Neuronal stem cell (in vitro differentiated cells): ENCODE measurements at regions not wholly inside any gene's neighbourhood (a gene's known extent, or its start where the extent isn't known, plus 50 kb on each side); places are given as distances from the start of the nearest gene placed in this dataset.

Experiments used
- DNase-seq: peaks from one replicate; pipeline ENCODE4 v3.0.0-alpha.2; 2013; ENCODE audit warnings: low spot score
- H2AFZ ChIP-seq: one replicate; pipeline ENCODE4 v1.6.1; 2013; ENCODE audit warnings: mild to moderate bottlenecking, low read length, inconsistent platforms
- H2AK5ac ChIP-seq: 2 replicates; pipeline ENCODE4 v1.6.1; 2013; ENCODE audit warnings: low read depth, mild to moderate bottlenecking, inconsistent platforms, low read length, moderate library complexity, mixed read lengths
- H2BK120ac ChIP-seq: 2 replicates; pipeline ENCODE4 v1.6.1; 2013; ENCODE audit warnings: low read depth, mild to moderate bottlenecking, inconsistent platforms, low read length, moderate library complexity, mixed read lengths
- H2BK12ac ChIP-seq: one replicate; pipeline ENCODE4 v1.6.1; 2013; ENCODE audit warnings: low read length, inconsistent platforms
- H2BK15ac ChIP-seq: 2 replicates; pipeline ENCODE4 v1.6.1; 2013; ENCODE audit warnings: mild to moderate bottlenecking, low read length, inconsistent platforms, mixed read lengths
- H2BK5ac ChIP-seq: one replicate; pipeline ENCODE4 v1.6.1; 2013; ENCODE audit warnings: inconsistent platforms, mild to moderate bottlenecking, low read length, moderate library complexity
- H3K14ac ChIP-seq: one replicate; pipeline ENCODE4 v1.6.1; 2013; ENCODE audit warnings: low read length, inconsistent platforms
- H3K18ac ChIP-seq: 2 replicates; pipeline ENCODE4 v1.6.1; 2013; ENCODE audit warnings: low read length, inconsistent platforms
- H3K23ac ChIP-seq: 2 replicates; pipeline ENCODE4 v1.6.1; 2013; ENCODE audit warnings: low read depth, mild to moderate bottlenecking, mixed read lengths, low read length, inconsistent platforms; ENCODE audit not compliant: poor library complexity
- H3K27ac ChIP-seq: replicated peaks from 3 replicates; pipeline ENCODE4 v1.5.1; 2013; ENCODE audit warnings: low read length, inconsistent platforms
- H3K27me3 ChIP-seq, 3 experiments: 2 replicates each; pipeline ENCODE4 v1.6.1; 2013; ENCODE audit warnings: low read length in 3 of 3, mild to moderate bottlenecking in 2 of 3, inconsistent platforms in 1 of 3, low read depth in 1 of 3, mixed read lengths in 1 of 3, moderate library complexity in 1 of 3; ENCODE audit not compliant: control insufficient read depth in 3 of 3, insufficient read depth in 3 of 3
- H3K36me3 ChIP-seq, 2 donors: replicated peaks in 1 of 2; 2 replicates each; pipeline ENCODE4 v1.6.1; 2013; ENCODE audit warnings: low read length in 2 of 2; ENCODE audit not compliant: control insufficient read depth in 2 of 2, insufficient read depth in 2 of 2
- H3K4ac ChIP-seq: 2 replicates; pipeline ENCODE4 v1.6.1; 2013; ENCODE audit warnings: inconsistent platforms, mild to moderate bottlenecking, low read length, moderate library complexity
- H3K4me1 ChIP-seq, 2 donors: 1 replicate in 1 of 2; 2 replicates in 1 of 2; pipeline ENCODE4 v1.6.1; 2013; ENCODE audit warnings: low read length in 2 of 2, low read depth in 1 of 2; ENCODE audit not compliant: control insufficient read depth in 2 of 2, insufficient read depth in 1 of 2
- H3K4me2 ChIP-seq: one replicate; pipeline ENCODE4 v1.6.1; 2013; ENCODE audit warnings: mild to moderate bottlenecking, low read length, inconsistent platforms; ENCODE audit not compliant: insufficient read depth, poor library complexity, severe bottlenecking
- H3K4me3 ChIP-seq, 2 donors: 2 replicates each; pipeline ENCODE4 v1.5.1; 2013; ENCODE audit warnings: low read length in 2 of 2, mild to moderate bottlenecking in 2 of 2, inconsistent platforms in 1 of 2, moderate library complexity in 1 of 2
- H3K79me1 ChIP-seq: one replicate; pipeline ENCODE4 v1.6.1; 2013; ENCODE audit warnings: low read depth, mild to moderate bottlenecking, inconsistent platforms, low read length, moderate library complexity
- H3K9ac ChIP-seq: one replicate; pipeline ENCODE4 v1.6.1; 2013; ENCODE audit warnings: mild to moderate bottlenecking, low read depth, low read length, inconsistent platforms; ENCODE audit not compliant: poor library complexity
- H3K9me3 ChIP-seq, 2 donors: replicated peaks in 1 of 2; 2 replicates each; pipeline versions ENCODE3 to v1.6.1; 2013; ENCODE audit warnings: low read length in 2 of 2, mild to moderate bottlenecking in 2 of 2, inconsistent platforms in 1 of 2, low read depth in 1 of 2, mixed read lengths in 1 of 2, moderate library complexity in 1 of 2; ENCODE audit not compliant: control insufficient read depth in 2 of 2, insufficient read depth in 1 of 2
- H4K8ac ChIP-seq: one replicate; pipeline ENCODE4 v1.6.1; 2013; ENCODE audit warnings: low read depth, mild to moderate bottlenecking, inconsistent platforms, low read length, moderate library complexity
- H4K91ac ChIP-seq: one replicate; pipeline ENCODE4 v1.6.1; 2013; ENCODE audit warnings: low read length, low read depth, mild to moderate bottlenecking, inconsistent platforms; ENCODE audit not compliant: poor library complexity
- WGBS, 2 donors: extraction: QIAGEN DNeasy Blood & Tissue Kit; methylation state at CpG; one replicate each; pipeline ENCODE4 v1.1.7; 2013; ENCODE audit warnings: missing lambda C conversion rate in 2 of 2, mixed read lengths in 1 of 2; ENCODE audit not compliant: insufficient read length in 2 of 2, insufficient replicate concordance in 1 of 2; ENCODE audit errors: extremely low coverage in 2 of 2; 5-methylcytosine and 5-hydroxymethylcytosine counted together

DNA sequence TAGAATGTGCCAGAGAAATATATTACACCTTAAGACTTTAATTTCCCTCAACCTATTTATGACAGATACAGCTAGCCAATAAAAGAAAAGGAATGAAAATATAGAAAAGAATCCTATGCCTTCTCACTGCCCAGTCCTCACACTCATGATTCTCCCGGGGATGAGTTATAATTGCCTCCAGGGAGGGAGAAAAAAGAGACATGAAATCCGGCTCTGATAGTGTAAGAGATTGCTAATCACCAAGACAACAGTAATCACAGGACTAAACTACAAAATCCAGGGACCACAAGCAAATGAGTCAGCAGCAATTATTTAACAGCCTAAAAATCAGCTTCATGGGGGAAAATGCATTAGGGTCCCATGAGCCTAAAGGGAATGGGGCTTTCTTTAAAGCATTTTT lies 95.9 kb upstream of the DUSP21 start:
- no peak overlapping the region for H3K9ac ChIP-seq
- no peak overlapping the region for H4K91ac ChIP-seq
- H3K27me3 ChIP-seq, result no peaks in the 10 kb centered on the region
- no peak overlapping the region for H3K4me2 ChIP-seq
- H3K4ac ChIP-seq, result no peak overlapping the region
- no peak overlapping the region for H2BK15ac ChIP-seq
- no peak overlapping the region for H4K8ac ChIP-seq
- no CpG with 5 or more reads among the region's 2 CpGs for WGBS, 2 donors
- H3K4me3 ChIP-seq, result no peak overlapping the region
- H3K23ac ChIP-seq, result no peak overlapping the region
- H3K36me3 ChIP-seq, result no peaks in the 10 kb centered on the region
- H3K14ac ChIP-seq, result no peak overlapping the region
- no peaks in the 10 kb centered on the region for H3K4me1 ChIP-seq
- H3K18ac ChIP-seq, result no peak overlapping the region
- H2BK5ac ChIP-seq, result no peak overlapping the region
- H2AK5ac ChIP-seq, result no peak overlapping the region
- H2AFZ ChIP-seq, result no peak overlapping the region
- DNase-seq, result no peak
- no peak overlapping the region for H2BK12ac ChIP-seq
- no peak overlapping the region for H2BK120ac ChIP-seq
- H3K9me3 ChIP-seq, result no peaks in the 10 kb centered on the region
- no peaks in the 10 kb centered on the region for H3K79me1 ChIP-seq
- H3K27ac ChIP-seq, result no peak overlapping the region

DNA sequence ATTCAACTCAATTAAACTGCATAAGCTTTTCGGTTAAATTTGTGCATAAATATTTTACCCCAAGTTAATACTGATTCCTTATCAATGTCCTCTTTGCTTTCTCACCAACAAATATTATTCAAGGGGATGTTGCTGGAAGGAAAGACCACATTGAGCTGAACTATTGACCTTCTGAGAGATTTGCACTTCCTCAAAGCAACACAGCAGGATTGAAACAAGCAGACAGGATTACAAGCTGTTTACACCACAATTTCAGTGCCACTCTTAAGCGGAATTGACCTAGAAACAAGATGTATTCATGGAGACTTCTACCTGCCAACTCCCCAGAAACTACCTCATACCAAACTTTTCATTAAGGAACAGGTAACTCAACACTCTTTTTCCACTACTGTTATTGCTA lies 96.5 kb upstream of the DUSP21 start:
- no CpG with 5 or more reads among the region's 2 CpGs for WGBS, 2 donors
- Histone ChIP-seq H2BK12ac (no peak overlapping the region), H3K79me1 (no peaks in the 10 kb centered on the region), H2AFZ (no peak overlapping the region), H2BK5ac (no peak overlapping the region), H3K4me2 (no peak overlapping the region), H4K91ac (no peak overlapping the region), H3K14ac (no peak overlapping the region), H2BK120ac (no peak overlapping the region), H3K23ac (no peak overlapping the region), H3K27me3 (no peaks in the 10 kb centered on the region), H2AK5ac (no peak overlapping the region), H3K18ac (no peak overlapping the region), H3K27ac (no peak overlapping the region), H3K9ac (no peak overlapping the region), H3K36me3 (no peaks in the 10 kb centered on the region), H3K4me1 (no peaks in the 10 kb centered on the region), H4K8ac (no peak overlapping the region), H3K4me3 (no peak overlapping the region), H3K9me3 (no peaks in the 10 kb centered on the region), H2BK15ac (no peak overlapping the region), H3K4ac (no peak overlapping the region)
- no peak for DNase-seq

DNA sequence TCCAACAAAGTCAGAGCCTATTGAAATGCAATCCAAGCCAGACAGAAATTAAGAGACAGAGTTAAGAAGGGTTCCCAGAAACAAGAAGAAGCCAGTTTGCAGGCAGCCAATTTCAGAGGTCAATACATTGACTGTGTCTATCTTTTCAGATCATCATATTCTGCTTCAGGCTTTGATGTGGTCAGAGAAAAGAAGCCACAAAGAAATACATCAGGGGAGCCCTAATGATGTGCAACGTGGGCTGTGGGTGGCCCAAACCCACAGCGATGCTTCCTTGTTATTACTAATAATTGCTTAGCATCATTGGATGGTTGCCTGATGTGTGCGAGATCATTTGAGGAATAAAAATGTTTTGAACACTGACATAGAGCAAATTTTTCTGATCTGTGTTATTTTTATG lies 99.0 kb upstream of the DUSP21 start:
- DNase-seq, result no peak
- Histone ChIP-seq H3K27ac (no peak overlapping the region), H3K4me1 (no peaks in the 10 kb centered on the region), H2AFZ (no peak overlapping the region), H2AK5ac (no peak overlapping the region), H3K4me3 (no peak overlapping the region), H3K18ac (no peak overlapping the region), H3K4me2 (no peak overlapping the region), H3K9me3 (no peaks in the 10 kb centered on the region), H2BK120ac (no peak overlapping the region), H3K23ac (no peak overlapping the region), H3K79me1 (no peaks in the 10 kb centered on the region), H2BK12ac (no peak overlapping the region), H3K36me3 (no peaks in the 10 kb centered on the region), H3K14ac (no peak overlapping the region), H3K27me3 (no peaks in the 10 kb centered on the region), H4K91ac (no peak overlapping the region), H3K4ac (no peak overlapping the region), H3K9ac (no peak overlapping the region), H2BK15ac (no peak overlapping the region), H4K8ac (no peak overlapping the region), H2BK5ac (no peak overlapping the region)
- WGBS, 2 donors, result no CpG with 5 or more reads among the region's 3 CpGs

DNA sequence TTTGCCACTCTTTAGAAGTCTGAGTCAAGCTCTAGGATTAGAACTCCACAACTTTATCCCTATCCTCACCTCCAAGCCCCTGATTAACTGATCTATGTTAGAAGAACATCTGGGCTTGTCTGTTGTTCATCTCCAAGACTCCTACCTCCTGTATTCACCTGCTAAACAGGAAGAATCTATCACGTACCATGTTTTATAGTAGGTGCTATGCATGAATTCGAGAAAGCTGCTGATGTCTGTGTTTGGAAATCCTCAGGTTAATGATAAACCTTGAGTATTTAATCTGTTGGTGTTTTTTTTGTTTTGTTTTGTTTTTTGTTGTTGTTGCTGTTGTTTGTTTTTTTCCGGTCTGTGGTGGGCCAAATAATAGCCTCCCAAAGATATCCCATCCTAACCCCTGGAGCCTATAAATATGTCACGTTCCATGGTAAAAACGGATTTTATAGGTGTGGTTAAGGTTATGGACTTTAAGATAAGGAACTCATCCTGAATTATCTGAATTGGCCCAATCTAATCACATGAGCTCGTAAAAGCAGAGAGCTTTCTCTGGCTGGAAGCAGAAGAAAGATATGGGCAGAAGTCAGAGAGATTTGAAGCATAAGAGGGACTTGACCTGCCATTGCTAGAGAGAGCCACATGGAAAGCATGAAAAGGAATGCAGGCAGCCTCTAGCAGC lies 101.2 kb upstream of the DUSP21 start:
- H2BK5ac ChIP-seq, result no peak overlapping the region

More for the DNA sequence above, 101.2 kb upstream of the DUSP21 start:
- Histone ChIP-seq H3K79me1 (no peaks in the 10 kb centered on the region), H3K9me3 (no peaks in the 10 kb centered on the region), H3K27ac (no peak overlapping the region), H3K4me3 (no peak overlapping the region), H2BK120ac (no peak overlapping the region), H3K4me2 (no peak overlapping the region), H2AK5ac (no peak overlapping the region), H2AFZ (no peak overlapping the region), H3K27me3 (no peaks in the 10 kb centered on the region), H3K18ac (no peak overlapping the region), H4K8ac (no peak overlapping the region), H2BK15ac (no peak overlapping the region), H3K23ac (no peak overlapping the region), H3K14ac (no peak overlapping the region), H3K4me1 (no peaks in the 10 kb centered on the region), H3K9ac (no peak overlapping the region), H4K91ac (no peak overlapping the region), H3K36me3 (no peaks in the 10 kb centered on the region), H3K4ac (no peak overlapping the region), H2BK12ac (no peak overlapping the region)
- WGBS, 2 donors, result no CpG with 5 or more reads among the region's 6 CpGs
- no peak for DNase-seq
